GM19025 (cell line): ENCODE measurements at regions not wholly inside any gene's neighbourhood (a gene's known extent, or its start where the extent isn't known, plus 50 kb on each side); places are given as distances from the start of the nearest gene placed in this dataset.

Experiments
- ATAC-seq: cut with Tn5 transposase; IDR thresholded peaks from one replicate; pipeline ENCODE4 v1.9.1; 2021; ENCODE audit warnings: mild to moderate bottlenecking, low read depth, moderate library complexity; ENCODE audit not compliant: unreplicated experiment

DNA sequence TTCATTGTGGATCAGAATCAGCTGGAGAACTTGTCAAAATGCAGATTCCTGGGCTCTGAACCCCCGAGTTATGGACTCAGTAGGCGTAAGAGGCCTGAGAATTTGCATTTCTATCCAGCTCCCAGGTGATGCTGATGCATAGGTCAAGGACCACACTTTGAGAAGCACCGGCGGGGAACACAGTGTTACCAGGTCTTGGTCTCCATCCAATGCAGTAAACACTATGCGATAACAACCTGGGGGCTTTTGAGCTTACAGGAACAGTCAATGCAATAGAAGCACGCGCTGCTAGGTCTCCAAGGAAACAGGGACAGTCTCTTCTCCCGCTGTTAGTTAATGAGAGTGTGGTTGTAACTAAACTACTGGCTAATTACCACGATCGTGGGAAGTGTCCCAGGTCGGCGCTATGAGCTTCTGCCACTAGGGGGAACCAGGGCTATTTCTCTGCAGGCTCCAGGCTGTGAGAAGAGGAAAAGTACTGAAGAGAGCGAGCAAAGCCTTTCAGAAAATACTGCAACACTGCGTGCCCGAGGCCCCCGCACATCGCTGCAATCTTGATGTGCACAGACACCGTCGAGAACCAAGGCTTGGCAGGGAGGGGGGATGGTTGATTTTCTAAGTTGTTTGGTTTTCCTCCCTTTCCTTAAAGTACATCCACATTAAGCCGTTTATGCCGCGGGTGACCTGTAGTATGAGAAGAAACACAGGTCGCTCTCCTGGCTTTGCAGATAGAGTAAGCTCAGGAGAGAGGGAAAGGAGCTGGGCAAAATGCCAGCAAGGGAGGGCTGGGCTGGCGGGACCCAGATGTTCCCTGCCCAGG, 52.0 kb upstream of the KCNA1 start:
- peak; percentile 65 for ATAC-seq

DNA sequence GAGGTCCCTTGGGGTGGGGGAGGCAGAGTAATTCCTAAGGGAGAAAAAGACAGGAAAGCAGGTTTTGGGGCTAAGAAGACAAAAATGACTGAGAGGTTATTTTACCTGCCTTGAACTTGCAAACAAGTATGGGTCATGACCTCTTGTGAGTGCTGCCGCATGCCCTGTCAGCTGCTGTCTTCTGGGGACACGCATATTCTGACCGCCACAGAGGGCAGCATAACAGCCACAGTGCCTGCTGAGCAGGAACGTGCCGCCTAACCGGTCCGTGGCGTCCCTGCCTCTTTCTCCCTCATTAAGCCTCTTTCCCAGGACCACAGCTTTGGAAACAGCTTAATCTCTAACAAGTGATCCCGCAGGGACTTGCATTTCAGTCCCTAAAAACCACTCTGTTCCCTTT, 51.3 kb upstream of the KCNA1 start:
- ATAC-seq = no peak

DNA sequence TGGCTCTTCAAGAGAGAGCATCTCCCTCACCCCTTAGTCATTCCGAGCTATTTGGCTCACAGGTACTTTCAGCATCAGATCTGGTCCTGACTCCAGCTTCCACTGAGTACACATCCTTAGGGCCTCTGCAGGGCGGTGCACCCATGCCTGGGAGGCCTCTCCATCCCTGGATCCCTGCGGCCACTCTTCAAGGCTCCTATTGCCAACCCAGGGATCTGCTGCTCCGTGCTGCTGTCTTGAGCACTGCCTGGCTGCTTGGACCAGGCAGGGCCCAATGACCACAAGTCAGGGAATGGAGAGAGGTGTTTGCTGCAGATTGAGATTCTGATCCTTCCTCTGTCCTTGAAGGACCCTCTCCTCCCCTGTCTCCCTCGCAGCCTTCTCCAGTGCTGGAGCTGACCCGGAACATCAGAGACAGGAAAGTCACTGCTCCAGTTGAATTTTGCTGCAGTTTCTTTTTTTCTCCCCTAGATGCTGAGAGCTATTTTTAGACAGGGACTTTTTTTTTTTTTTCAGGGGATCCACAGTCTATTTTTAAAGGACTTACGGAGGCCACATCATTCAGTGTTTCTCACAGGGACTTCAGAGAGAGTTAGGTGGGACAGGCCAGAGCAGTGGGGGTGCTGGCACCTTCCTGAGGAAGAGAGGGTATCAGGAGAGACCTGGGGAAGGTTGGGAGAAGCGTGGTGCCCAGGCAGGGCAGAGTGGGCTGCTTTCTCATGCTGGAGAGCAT, 50.1 kb upstream of the KCNA1 start:
- no peak for ATAC-seq
